CD14-positive monocyte (primary cell): ENCODE measurements at regions not wholly inside any gene's neighbourhood (a gene's known extent, or its start where the extent isn't known, plus 50 kb on each side); places are given as distances from the start of the nearest gene placed in this dataset.

Experiments used
- DNase-seq, 3 donors: peaks; one replicate each; pipeline ENCODE4 v3.0.0-alpha.2; 2011 to 2022
- H2AFZ ChIP-seq: 2 replicates; pipeline ENCODE4 v1.6.0; 2012; ENCODE audit warnings: mild to moderate bottlenecking, low read depth, low read length, inconsistent platforms; ENCODE audit not compliant: insufficient read depth, poor library complexity, severe bottlenecking
- H3K27ac ChIP-seq, 2 donors: 1 replicate in 1 of 2; 2 replicates in 1 of 2; pipeline ENCODE4 v1.5.1; 2012 to 2013; ENCODE audit warnings: low read length in 2 of 2, control low read depth in 1 of 2, inconsistent platforms in 1 of 2, low read depth in 1 of 2, mild to moderate bottlenecking in 1 of 2
- H3K27me3 ChIP-seq, 2 donors: one replicate each; pipeline versions ENCODE4 v1.6.0 to v1.6.1; 2011 to 2013; ENCODE audit warnings: low read length in 2 of 2; ENCODE audit not compliant: control insufficient read depth in 2 of 2, insufficient read depth in 2 of 2
- H3K36me3 ChIP-seq, 2 donors: replicated peaks in 1 of 2; 1 replicate in 1 of 2; 2 replicates in 1 of 2; pipeline versions ENCODE4 v1.5.1 to v1.6.1; 2012 to 2013; ENCODE audit warnings: low read length in 2 of 2, control low read depth in 1 of 2, inconsistent platforms in 1 of 2, mild to moderate bottlenecking in 1 of 2; ENCODE audit not compliant: insufficient read depth in 2 of 2, control insufficient read depth in 1 of 2
- H3K4me1 ChIP-seq, 2 donors: 1 replicate in 1 of 2; 2 replicates in 1 of 2; pipeline versions ENCODE4 v1.5.1 to v1.6.1; 2012 to 2013; ENCODE audit warnings: low read length in 2 of 2, control low read depth in 1 of 2, inconsistent platforms in 1 of 2, mild to moderate bottlenecking in 1 of 2, moderate library complexity in 1 of 2; ENCODE audit not compliant: insufficient read depth in 2 of 2, control insufficient read depth in 1 of 2
- H3K4me2 ChIP-seq: replicated peaks from 2 replicates; pipeline ENCODE3; 2012; ENCODE audit warnings: low read length, moderate library complexity, mild to moderate bottlenecking; ENCODE audit not compliant: poor library complexity, severe bottlenecking; ENCODE audit errors: extremely low read depth
- H3K4me3 ChIP-seq, 3 experiments: fragments of 200-600 bp in 1 of 3; sonication (generic) in 1 of 3; replicated peaks in 1 of 3; 1 replicate in 2 of 3; 2 replicates in 1 of 3; pipeline ENCODE4 v1.5.1; 2011 to 2013; ENCODE audit warnings: low read length in 3 of 3, mild to moderate bottlenecking in 3 of 3, control low read depth in 2 of 3, low read depth in 2 of 3, inconsistent platforms in 1 of 3, moderate library complexity in 1 of 3
- H3K79me2 ChIP-seq: 2 replicates; pipeline ENCODE4 v1.6.0; 2012; ENCODE audit warnings: mild to moderate bottlenecking, control low read depth, inconsistent platforms, low read length, moderate library complexity; ENCODE audit not compliant: insufficient read depth
- H3K9ac ChIP-seq: 2 replicates; pipeline ENCODE4 v1.6.0; 2017; ENCODE audit warnings: low read length, mild to moderate bottlenecking; ENCODE audit not compliant: insufficient read depth, poor library complexity, severe bottlenecking
- H3K9me3 ChIP-seq, 2 donors: replicated peaks in 1 of 2; 1 replicate in 1 of 2; 2 replicates in 1 of 2; pipeline versions ENCODE4 v1.5.1 to v1.6.1; 2012 to 2013; ENCODE audit warnings: low read length in 2 of 2, control low read depth in 1 of 2; ENCODE audit not compliant: control insufficient read depth in 1 of 2, insufficient read depth in 1 of 2
- H4K20me1 ChIP-seq: 2 replicates; pipeline ENCODE4 v1.6.0; 2012; ENCODE audit warnings: mild to moderate bottlenecking, low read length, control low read depth, moderate library complexity; ENCODE audit not compliant: insufficient read depth
- H3K27ac Mint-ChIP-seq, 7 donors: one replicate each; pipeline ENCODE4 v1.8.0; 2020; ENCODE audit warnings: mild to moderate bottlenecking in 7 of 7, mixed read lengths in 7 of 7, moderate library complexity in 6 of 7, inconsistent platforms in 2 of 7
- H3K27me3 Mint-ChIP-seq, 3 donors: one replicate each; pipeline ENCODE4 v1.8.0; 2021 to 2022; ENCODE audit warnings: low read depth in 3 of 3, mild to moderate bottlenecking in 3 of 3, mixed read lengths in 3 of 3, moderate library complexity in 3 of 3, inconsistent platforms in 1 of 3
- H3K36me3 Mint-ChIP-seq, 2 donors: one replicate each; pipeline ENCODE4 v1.8.0; 2020; ENCODE audit warnings: mixed read lengths in 2 of 2, inconsistent platforms in 1 of 2, mild to moderate bottlenecking in 1 of 2
- H3K4me1 Mint-ChIP-seq: one replicate; pipeline ENCODE4 v1.8.0; 2020; ENCODE audit warnings: mild to moderate bottlenecking, mixed read lengths
- H3K4me3 Mint-ChIP-seq, 2 donors: one replicate each; pipeline ENCODE4 v1.8.0; 2020; ENCODE audit warnings: mild to moderate bottlenecking in 2 of 2, mixed read lengths in 2 of 2, moderate library complexity in 1 of 2
- H3K9me3 Mint-ChIP-seq, 7 donors: one replicate each; pipeline ENCODE4 v1.8.0; 2020 to 2022; ENCODE audit warnings: mixed read lengths in 7 of 7, mild to moderate bottlenecking in 6 of 7, moderate library complexity in 6 of 7, inconsistent platforms in 2 of 7
- WGBS: methylation state at CpG from one replicate; pipeline ENCODE4 v1.1.5; 2013; ENCODE audit warnings: missing lambda C conversion rate; ENCODE audit not compliant: insufficient coverage; 5-methylcytosine and 5-hydroxymethylcytosine counted together
- intact Hi-C, 2 donors: fragments of 100-400 bp; cut with micrococcal nuclease; formaldehyde crosslinking; loops; one replicate each; pipeline versions ENCODE4 v1.15.0 to v1.15.1; 2023
- TF ChIP-seq, protein P1 (sequence below): fragments of 200-600 bp; IDR thresholded peaks from one replicate; pipeline ENCODE4 v1.8.0; 2022; ENCODE audit warnings: antibody characterized with exemption, mild to moderate bottlenecking

DNA sequence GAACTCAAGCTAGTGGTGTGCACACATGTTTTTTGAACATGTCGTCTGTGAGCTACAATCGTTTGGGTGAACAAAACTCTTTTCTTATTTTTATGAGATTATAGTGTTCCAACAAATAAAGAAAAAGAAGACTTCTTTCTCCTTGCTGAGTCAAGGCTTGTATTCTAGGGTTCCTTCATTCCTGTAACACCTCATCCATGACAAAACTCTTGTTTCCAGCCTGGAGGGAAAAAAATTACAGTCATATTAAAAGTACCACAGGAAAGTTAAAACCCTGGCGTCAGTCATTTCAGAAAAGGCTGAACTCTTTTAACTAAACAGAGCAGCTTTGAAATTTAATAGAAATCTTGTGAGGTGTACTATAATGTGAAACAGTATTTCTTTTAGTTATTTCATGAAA, 79.2 kb upstream of the BOD1L1 start:
- intact Hi-C loops, result no loop called here
- H3K27ac ChIP-seq, result no peak overlapping the region
- peaks cover 28% of the 10 kb centered on the region for H3K4me1 Mint-ChIP-seq
- no peak overlapping the region for H3K27ac Mint-ChIP-seq
- H3K79me2 ChIP-seq, result no peaks in the 10 kb centered on the region
- H3K9ac ChIP-seq, result no peak overlapping the region
- no peak overlapping the region for H3K4me2 ChIP-seq
- no peaks in the 10 kb centered on the region for H4K20me1 ChIP-seq
- no peaks in the 10 kb centered on the region for H3K36me3 ChIP-seq
- H3K4me3 Mint-ChIP-seq, result no peak overlapping the region
- no peak overlapping the region for H3K4me3 ChIP-seq
- H3K36me3 Mint-ChIP-seq, result no peaks in the 10 kb centered on the region
- WGBS, result no CpG with 5 or more reads among the region's 3 CpGs
- peaks cover 0 to 3% of the 10 kb centered on the region in 2 donors for H3K9me3 ChIP-seq
- H3K4me1 ChIP-seq, result peaks cover 15 to 21% of the 10 kb centered on the region in 2 donors
- H3K27me3 ChIP-seq, result no peaks in the 10 kb centered on the region
- H3K27me3 Mint-ChIP-seq, result no peaks in the 10 kb centered on the region
- no peak for DNase-seq
- peaks cover 0 to 9% (median 3%) of the 10 kb centered on the region in 7 donors for H3K9me3 Mint-ChIP-seq
- TF ChIP-seq, protein P1, sequence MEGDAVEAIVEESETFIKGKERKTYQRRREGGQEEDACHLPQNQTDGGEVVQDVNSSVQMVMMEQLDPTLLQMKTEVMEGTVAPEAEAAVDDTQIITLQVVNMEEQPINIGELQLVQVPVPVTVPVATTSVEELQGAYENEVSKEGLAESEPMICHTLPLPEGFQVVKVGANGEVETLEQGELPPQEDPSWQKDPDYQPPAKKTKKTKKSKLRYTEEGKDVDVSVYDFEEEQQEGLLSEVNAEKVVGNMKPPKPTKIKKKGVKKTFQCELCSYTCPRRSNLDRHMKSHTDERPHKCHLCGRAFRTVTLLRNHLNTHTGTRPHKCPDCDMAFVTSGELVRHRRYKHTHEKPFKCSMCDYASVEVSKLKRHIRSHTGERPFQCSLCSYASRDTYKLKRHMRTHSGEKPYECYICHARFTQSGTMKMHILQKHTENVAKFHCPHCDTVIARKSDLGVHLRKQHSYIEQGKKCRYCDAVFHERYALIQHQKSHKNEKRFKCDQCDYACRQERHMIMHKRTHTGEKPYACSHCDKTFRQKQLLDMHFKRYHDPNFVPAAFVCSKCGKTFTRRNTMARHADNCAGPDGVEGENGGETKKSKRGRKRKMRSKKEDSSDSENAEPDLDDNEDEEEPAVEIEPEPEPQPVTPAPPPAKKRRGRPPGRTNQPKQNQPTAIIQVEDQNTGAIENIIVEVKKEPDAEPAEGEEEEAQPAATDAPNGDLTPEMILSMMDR, result no peak
- H2AFZ ChIP-seq, result no peak overlapping the region

DNA sequence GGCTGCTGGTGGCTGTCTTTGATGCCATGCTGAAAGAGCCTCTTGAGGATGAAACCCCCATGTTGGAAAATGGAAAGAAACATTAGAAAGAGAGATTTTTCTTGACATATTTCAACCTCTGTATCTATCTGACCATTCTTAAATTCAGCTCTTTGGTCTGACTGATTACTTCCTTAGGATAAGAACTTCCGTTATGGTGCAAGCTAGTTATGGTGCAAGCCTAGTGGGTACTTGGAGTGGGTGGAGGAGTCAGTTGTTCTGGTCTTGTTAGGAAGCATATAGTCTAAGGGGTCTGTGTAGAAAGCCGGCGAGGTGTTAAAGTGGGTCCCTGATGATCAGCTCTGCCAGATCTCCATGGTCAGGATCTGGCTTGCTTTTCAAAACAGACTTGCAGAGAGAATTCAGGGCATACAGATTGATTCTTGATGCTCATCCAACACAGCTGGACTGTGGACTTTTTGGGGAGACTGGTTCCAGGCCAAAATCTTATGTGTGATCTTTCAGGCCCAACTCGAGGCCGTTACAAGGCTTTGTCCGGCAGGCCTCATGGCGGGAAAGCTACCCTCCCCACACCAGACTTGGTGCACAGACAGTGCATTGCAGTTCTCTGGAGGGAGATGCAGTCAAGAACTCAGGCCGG, 82.8 kb upstream of the BOD1L1 start:
- no peaks in the 10 kb centered on the region for H4K20me1 ChIP-seq
- H3K4me3 ChIP-seq, result no peak overlapping the region
- Mint-ChIP-seq H3K36me3 (no peaks in the 10 kb centered on the region), H3K27ac (peak overlapping the region in 1 of 7 donors; percentile 68), H3K9me3 (peaks cover 0 to 9% (median 2%) of the 10 kb centered on the region in 7 donors), H3K27me3 (peaks cover 0 to 3% (median 0%) of the 10 kb centered on the region in 3 donors), H3K4me3 (no peak overlapping the region), H3K4me1 (peaks cover 8% of the 10 kb centered on the region)
- peaks cover 0 to 3% of the 10 kb centered on the region in 2 donors for H3K9me3 ChIP-seq
- peak in 1 of 3 donors; percentile 25 for DNase-seq
- H3K4me2 ChIP-seq, result no peak overlapping the region
- H3K36me3 ChIP-seq, result no peaks in the 10 kb centered on the region
- H3K27ac ChIP-seq, result no peak overlapping the region
- TF ChIP-seq, protein P1, result no peak
- H2AFZ ChIP-seq, result no peak overlapping the region
- no peaks in the 10 kb centered on the region for H3K79me2 ChIP-seq
- peaks cover 0 to 8% of the 10 kb centered on the region in 2 donors for H3K4me1 ChIP-seq
- 93% methylated on average over 7 of the region's 8 CpGs for WGBS
- intact Hi-C loops, result no loop called here
- no peaks in the 10 kb centered on the region for H3K27me3 ChIP-seq
- H3K9ac ChIP-seq, result no peak overlapping the region
